ENCODE measurements at regions not wholly inside any gene's neighbourhood (a gene's known extent, or its start where the extent isn't known, plus 50 kb on each side); places are given as distances from the start of the nearest gene placed in this dataset.

DNA sequence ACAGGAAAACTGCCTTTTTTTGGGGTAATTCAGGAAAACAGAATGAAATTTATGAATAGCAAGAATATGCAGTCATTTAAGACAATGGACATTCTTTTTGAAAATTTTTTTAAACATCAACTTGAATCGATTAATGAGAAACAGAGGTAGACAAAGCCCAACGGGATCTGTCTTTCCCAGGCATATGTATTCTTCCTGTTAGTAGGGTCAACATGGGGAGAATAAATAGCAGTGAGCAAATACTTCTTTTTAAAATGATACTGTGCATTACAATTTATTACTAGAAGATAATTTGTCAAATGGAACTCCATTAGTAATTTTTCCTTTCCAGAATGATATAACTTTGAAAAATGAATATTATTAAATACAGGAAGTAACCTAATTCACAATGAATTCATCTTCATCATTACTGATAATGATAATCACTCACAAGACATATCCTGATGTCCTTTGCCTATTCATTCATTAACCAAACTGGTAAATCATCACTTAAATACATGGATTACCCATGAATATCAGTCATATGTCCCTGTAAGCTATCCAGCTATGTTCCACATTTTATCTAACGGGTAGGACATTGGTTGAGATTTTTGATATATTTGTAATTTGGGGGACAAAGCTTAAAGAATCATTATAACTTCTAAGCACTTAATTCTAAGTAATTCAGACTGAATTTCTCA lies 209.2 kb upstream of the CDIN1 start:
- TF ChIP-seq TAF1 (IDR thresholded peaks at IDR 0.05; ENCODE audit: borderline replicate concordance, insufficient read depth, low read length) (no peak), SIN3A (IDR thresholded peaks at IDR 0.05; ENCODE audit: borderline replicate concordance, insufficient read depth, low read length) (no peak), FOXP2 (optimal IDR thresholded peaks at IDR 0.05; ENCODE audit: borderline replicate concordance, extremely low read depth, extremely low read length, insufficient read depth) (no peak), POLR2AphosphoS5 (IDR thresholded peaks at IDR 0.05; ENCODE audit: low read depth, low read length) (no peak)
- TF ChIP-seq, protein P1, sequence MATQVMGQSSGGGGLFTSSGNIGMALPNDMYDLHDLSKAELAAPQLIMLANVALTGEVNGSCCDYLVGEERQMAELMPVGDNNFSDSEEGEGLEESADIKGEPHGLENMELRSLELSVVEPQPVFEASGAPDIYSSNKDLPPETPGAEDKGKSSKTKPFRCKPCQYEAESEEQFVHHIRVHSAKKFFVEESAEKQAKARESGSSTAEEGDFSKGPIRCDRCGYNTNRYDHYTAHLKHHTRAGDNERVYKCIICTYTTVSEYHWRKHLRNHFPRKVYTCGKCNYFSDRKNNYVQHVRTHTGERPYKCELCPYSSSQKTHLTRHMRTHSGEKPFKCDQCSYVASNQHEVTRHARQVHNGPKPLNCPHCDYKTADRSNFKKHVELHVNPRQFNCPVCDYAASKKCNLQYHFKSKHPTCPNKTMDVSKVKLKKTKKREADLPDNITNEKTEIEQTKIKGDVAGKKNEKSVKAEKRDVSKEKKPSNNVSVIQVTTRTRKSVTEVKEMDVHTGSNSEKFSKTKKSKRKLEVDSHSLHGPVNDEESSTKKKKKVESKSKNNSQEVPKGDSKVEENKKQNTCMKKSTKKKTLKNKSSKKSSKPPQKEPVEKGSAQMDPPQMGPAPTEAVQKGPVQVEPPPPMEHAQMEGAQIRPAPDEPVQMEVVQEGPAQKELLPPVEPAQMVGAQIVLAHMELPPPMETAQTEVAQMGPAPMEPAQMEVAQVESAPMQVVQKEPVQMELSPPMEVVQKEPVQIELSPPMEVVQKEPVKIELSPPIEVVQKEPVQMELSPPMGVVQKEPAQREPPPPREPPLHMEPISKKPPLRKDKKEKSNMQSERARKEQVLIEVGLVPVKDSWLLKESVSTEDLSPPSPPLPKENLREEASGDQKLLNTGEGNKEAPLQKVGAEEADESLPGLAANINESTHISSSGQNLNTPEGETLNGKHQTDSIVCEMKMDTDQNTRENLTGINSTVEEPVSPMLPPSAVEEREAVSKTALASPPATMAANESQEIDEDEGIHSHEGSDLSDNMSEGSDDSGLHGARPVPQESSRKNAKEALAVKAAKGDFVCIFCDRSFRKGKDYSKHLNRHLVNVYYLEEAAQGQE (IDR thresholded peaks at IDR 0.05; ENCODE audit: insufficient read depth in 1 of 2, low read depth in 2 of 2, low read length in 2 of 2): no peak

DNA sequence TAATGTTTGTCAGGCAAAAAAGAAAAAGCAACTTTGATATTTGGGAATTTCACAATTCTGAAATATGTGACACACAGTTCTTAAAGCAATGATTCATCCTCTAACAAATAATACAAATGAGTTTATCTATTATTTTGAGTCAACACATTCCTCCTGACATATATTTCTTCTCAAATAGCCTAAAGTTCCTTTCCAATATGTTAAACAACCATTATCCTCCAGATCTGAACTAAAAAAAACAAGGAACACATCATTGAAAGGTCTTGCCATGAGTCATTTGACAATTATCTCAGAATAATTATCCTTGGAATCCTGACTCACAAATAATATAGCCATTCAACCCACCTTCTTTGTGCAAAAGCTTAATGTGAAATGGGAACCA lies 208.7 kb upstream of the CDIN1 start:
- TF ChIP-seq SIN3A (IDR thresholded peaks at IDR 0.05; ENCODE audit: borderline replicate concordance, insufficient read depth, low read length) (no peak), TAF1 (IDR thresholded peaks at IDR 0.05; ENCODE audit: borderline replicate concordance, insufficient read depth, low read length) (peak; percentile 32; the same call in 1 of the 2 replicates)

DNA sequence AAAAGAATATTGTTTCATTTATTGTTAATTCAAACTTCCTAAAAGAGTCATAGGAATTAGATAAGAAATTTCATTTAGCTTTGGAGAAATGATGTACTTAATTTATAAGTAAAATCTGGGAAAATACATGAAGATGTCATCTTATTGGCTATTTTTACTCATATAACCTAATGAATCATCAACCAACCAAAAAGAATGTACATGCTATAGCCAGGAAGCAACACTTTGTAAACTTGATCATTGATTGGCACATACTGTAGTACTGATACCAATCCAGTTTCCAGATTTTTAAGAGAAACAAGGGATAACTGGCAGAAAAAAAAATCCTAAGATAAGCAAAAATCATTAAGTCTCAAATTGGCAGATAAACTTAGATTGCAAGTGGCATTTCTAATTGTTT lies 207.9 kb upstream of the CDIN1 start:
- TF ChIP-seq FOXP2 (optimal IDR thresholded peaks at IDR 0.05; ENCODE audit: borderline replicate concordance, extremely low read depth, extremely low read length, insufficient read depth) (no peak), SIN3A (IDR thresholded peaks at IDR 0.05; ENCODE audit: borderline replicate concordance, insufficient read depth, low read length) (no peak), POLR2AphosphoS5 (IDR thresholded peaks at IDR 0.05; ENCODE audit: low read depth, low read length) (no peak), TAF1 (IDR thresholded peaks at IDR 0.05; ENCODE audit: borderline replicate concordance, insufficient read depth, low read length) (no peak)
- TF ChIP-seq, protein P1 (IDR thresholded peaks at IDR 0.05; ENCODE audit: insufficient read depth in 1 of 2, low read depth in 2 of 2, low read length in 2 of 2): no peak

DNA sequence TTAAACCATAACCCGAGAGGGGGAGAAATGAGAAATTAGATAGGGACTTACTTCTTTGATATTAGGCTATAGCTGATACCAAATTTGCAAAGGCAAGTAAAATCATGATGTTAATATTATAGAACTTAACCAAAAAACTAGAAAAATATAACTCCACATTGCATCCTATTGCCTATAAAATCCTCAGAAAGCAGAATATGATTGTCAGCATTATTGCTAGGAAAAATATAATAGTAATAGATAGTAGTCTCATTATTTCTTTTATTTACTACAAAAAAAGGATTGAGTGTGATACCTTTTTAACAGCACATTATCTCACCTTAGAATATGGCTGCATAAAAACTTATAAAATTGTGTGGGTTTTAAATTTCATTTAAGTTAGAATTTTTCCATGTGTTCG lies 206.5 kb upstream of the CDIN1 start:
- TF ChIP-seq TAF1 (IDR thresholded peaks at IDR 0.05; ENCODE audit: borderline replicate concordance, insufficient read depth, low read length) (no peak), FOXP2 (optimal IDR thresholded peaks at IDR 0.05; ENCODE audit: borderline replicate concordance, extremely low read depth, extremely low read length, insufficient read depth) (no peak), SIN3A (IDR thresholded peaks at IDR 0.05; ENCODE audit: borderline replicate concordance, insufficient read depth, low read length) (no peak), POLR2AphosphoS5 (IDR thresholded peaks at IDR 0.05; ENCODE audit: low read depth, low read length) (no peak)
- TF ChIP-seq, protein P1 (IDR thresholded peaks at IDR 0.05; ENCODE audit: insufficient read depth in 1 of 2, low read depth in 2 of 2, low read length in 2 of 2): no peak

DNA sequence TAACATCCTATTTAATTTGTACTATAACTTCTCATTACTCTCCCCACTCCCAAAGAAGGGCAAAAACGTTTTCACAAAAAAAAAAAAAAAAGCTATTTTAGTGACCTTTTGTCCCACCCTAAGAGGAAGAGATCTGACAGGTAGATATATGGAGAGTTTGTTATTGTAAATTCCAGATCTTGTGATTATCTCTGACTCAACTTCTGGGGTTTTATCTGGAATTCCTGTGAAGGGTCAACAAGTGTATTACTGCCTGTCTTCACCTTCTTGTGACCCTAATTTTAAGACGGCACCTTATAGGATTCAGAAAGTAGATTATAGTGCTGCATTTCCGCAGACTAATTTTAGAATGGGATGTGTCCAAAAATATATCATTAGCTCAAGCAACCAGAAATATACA lies 205.9 kb upstream of the CDIN1 start:
- TF ChIP-seq, protein P1 (IDR thresholded peaks at IDR 0.05; ENCODE audit: insufficient read depth in 1 of 2, low read depth in 2 of 2, low read length in 2 of 2): no peak
- TF ChIP-seq TAF1 (IDR thresholded peaks at IDR 0.05; ENCODE audit: borderline replicate concordance, insufficient read depth, low read length) (no peak), POLR2AphosphoS5 (IDR thresholded peaks at IDR 0.05; ENCODE audit: low read depth, low read length) (no peak), FOXP2 (optimal IDR thresholded peaks at IDR 0.05; ENCODE audit: borderline replicate concordance, extremely low read depth, extremely low read length, insufficient read depth) (no peak), SIN3A (IDR thresholded peaks at IDR 0.05; ENCODE audit: borderline replicate concordance, insufficient read depth, low read length) (no peak)
